ENCODE measurements at regions not wholly inside any gene's neighbourhood (a gene's known extent, or its start where the extent isn't known, plus 50 kb on each side); places are given as distances from the start of the nearest gene placed in this dataset.

GRCh38 chr1:213883618-213884017 lies 104.2 kb upstream of the PROX1 start:
- Histone ChIP-seq H3K36me3 (ENCODE audit: insufficient read depth, low read length) (no peaks in the 10 kb centered on the region), H3K27ac (ENCODE audit: low read depth, low read length, poor library complexity, severe bottlenecking) (no peak overlapping the region), H3K9me3 (ENCODE audit: low read length) (no peaks in the 10 kb centered on the region), H3K79me2 (ENCODE audit: insufficient read depth, low read depth, low read length) (no peaks in the 10 kb centered on the region), H3K4me1 (ENCODE audit: insufficient read depth, low read length, poor library complexity, severe bottlenecking) (no peaks in the 10 kb centered on the region), H2AFZ (ENCODE audit: low read length) (no peak overlapping the region), H3K4me3 (ENCODE audit: low read depth, low read length, poor library complexity, severe bottlenecking) (no peak overlapping the region), H3K4me2 (ENCODE audit: low read length) (no peak overlapping the region), H3K9me2 (ENCODE audit: insufficient read depth, low read length) (no peaks in the 10 kb centered on the region), H4K20me1 (ENCODE audit: insufficient read depth, low read length) (no peaks in the 10 kb centered on the region)
- ChIA-PET CTCF (ENCODE audit: unreplicated experiment) (no interaction called here), POLR2A (no interaction called here)
- DNase-seq (ENCODE audit: low spot score) = no peak
- intact Hi-C loops (cut with micrococcal nuclease; ENCODE audit: unreplicated experiment) = no loop called here
- BruUV-seq (replicated peaks) = no TSS peak
- TF ChIP-seq EZH2phosphoT487 (IDR thresholded peaks at IDR 0.05; ENCODE audit: borderline replicate concordance, low read depth, low read length) = no peak

GRCh38 chr1:213884402-213884801 lies 103.4 kb upstream of the PROX1 start:
- BruUV-seq (replicated peaks) = no TSS peak
- Histone ChIP-seq H3K9me2 (ENCODE audit: insufficient read depth, low read length) (no peaks in the 10 kb centered on the region), H3K4me3 (ENCODE audit: low read depth, low read length, poor library complexity, severe bottlenecking) (no peak overlapping the region), H3K79me2 (ENCODE audit: insufficient read depth, low read depth, low read length) (no peaks in the 10 kb centered on the region), H2AFZ (ENCODE audit: low read length) (no peak overlapping the region), H3K4me2 (ENCODE audit: low read length) (no peak overlapping the region), H3K4me1 (ENCODE audit: insufficient read depth, low read length, poor library complexity, severe bottlenecking) (no peaks in the 10 kb centered on the region), H3K9me3 (ENCODE audit: low read length) (no peaks in the 10 kb centered on the region), H4K20me1 (ENCODE audit: insufficient read depth, low read length) (no peaks in the 10 kb centered on the region), H3K27ac (ENCODE audit: low read depth, low read length, poor library complexity, severe bottlenecking) (no peak overlapping the region), H3K36me3 (ENCODE audit: insufficient read depth, low read length) (no peaks in the 10 kb centered on the region)
- no peak for DNase-seq (ENCODE audit: low spot score)
- no peak for TF ChIP-seq EZH2phosphoT487 (IDR thresholded peaks at IDR 0.05; ENCODE audit: borderline replicate concordance, low read depth, low read length)
- TF ChIP-seq CTCF (conservative IDR thresholded peaks at IDR 0.05; ENCODE audit: low read length) = no peak
- intact Hi-C loops (cut with micrococcal nuclease; ENCODE audit: unreplicated experiment) = no loop called here
- ChIA-PET CTCF (ENCODE audit: unreplicated experiment) (no interaction called here), POLR2A (no interaction called here)

- no peaks in the 10 kb centered on the region for H3K9me2 ChIP-seq (ENCODE audit: insufficient read depth, low read length)
- no peak for DNase-seq (ENCODE audit: low spot score)
- H3K9me3 ChIP-seq (ENCODE audit: low read length) = no peaks in the 10 kb centered on the region
- no peak overlapping the region for H3K4me2 ChIP-seq (ENCODE audit: low read length)
- no peak overlapping the region for H3K4me3 ChIP-seq (ENCODE audit: low read depth, low read length, poor library complexity, severe bottlenecking)
- no TSS peak for BruUV-seq (replicated peaks)
- TF ChIP-seq EZH2phosphoT487 (IDR thresholded peaks at IDR 0.05; ENCODE audit: borderline replicate concordance, low read depth, low read length) = no peak
- no peak for TF ChIP-seq CTCF (conservative IDR thresholded peaks at IDR 0.05; ENCODE audit: low read length)
- ChIA-PET CTCF (ENCODE audit: unreplicated experiment) (no interaction called here), POLR2A (no interaction called here)
- no peaks in the 10 kb centered on the region for H3K36me3 ChIP-seq (ENCODE audit: insufficient read depth, low read length)
- intact Hi-C loops (cut with micrococcal nuclease; ENCODE audit: unreplicated experiment) = no loop called here
- H2AFZ ChIP-seq (ENCODE audit: low read length) = no peak overlapping the region
- no peak overlapping the region for H3K27ac ChIP-seq (ENCODE audit: low read depth, low read length, poor library complexity, severe bottlenecking)
- no peaks in the 10 kb centered on the region for H4K20me1 ChIP-seq (ENCODE audit: insufficient read depth, low read length)
- no peaks in the 10 kb centered on the region for H3K79me2 ChIP-seq (ENCODE audit: insufficient read depth, low read depth, low read length)
- no peaks in the 10 kb centered on the region for H3K4me1 ChIP-seq (ENCODE audit: insufficient read depth, low read length, poor library complexity, severe bottlenecking)
Observed at GRCh38 chr1:213884942-213885341, 102.8 kb upstream of the PROX1 start.
